Calu3 (cell line): ENCODE measurements at regions not wholly inside any gene's neighbourhood (a gene's known extent, or its start where the extent isn't known, plus 50 kb on each side); places are given as distances from the start of the nearest gene placed in this dataset.

Experiments
- BruUV-seq: library from RNA; stranded (reverse); fragments of 400-500 nt; replicated peaks from 2 replicates; lab custom pipeline; 2021; lab: Mats Ljungman, UMichigan
- CTCF ChIA-PET: fragments of 300-600 bp; sonication (Branson Sonifier 250); formaldehyde crosslinking; loops from one replicate; lab custom pipeline; 2022; ENCODE audit warnings: antibody characterized with exemption; lab: Charles Lee
- DNase-seq: peaks from one replicate; pipeline ENCODE4 v3.0.0; 2022
- H3K27ac Mint-ChIP-seq: one replicate; pipeline ENCODE4 v1.8.0; 2022; ENCODE audit warnings: mixed read lengths; ENCODE audit not compliant: unreplicated experiment
- H3K27me3 Mint-ChIP-seq: one replicate; pipeline ENCODE4 v1.8.0; 2022; ENCODE audit warnings: mixed read lengths; ENCODE audit not compliant: unreplicated experiment
- H3K36me3 Mint-ChIP-seq: one replicate; pipeline ENCODE4 v1.8.0; 2022; ENCODE audit warnings: mild to moderate bottlenecking, moderate library complexity, mixed read lengths; ENCODE audit not compliant: insufficient read depth, unreplicated experiment
- H3K4me1 Mint-ChIP-seq: one replicate; pipeline ENCODE4 v1.8.0; 2022; ENCODE audit warnings: mild to moderate bottlenecking, low read depth, mixed read lengths; ENCODE audit not compliant: unreplicated experiment
- H3K4me3 Mint-ChIP-seq: one replicate; pipeline ENCODE4 v1.8.0; 2022; ENCODE audit warnings: mild to moderate bottlenecking, low read depth, moderate library complexity, mixed read lengths; ENCODE audit not compliant: unreplicated experiment
- H3K9me3 Mint-ChIP-seq: one replicate; pipeline ENCODE4 v1.8.0; 2022; ENCODE audit warnings: low read depth, mixed read lengths; ENCODE audit not compliant: unreplicated experiment
- CTCF ChIP-seq: fragments of 200-600 bp; IDR thresholded peaks from one replicate; pipeline ENCODE4 v1.8.0; 2022; ENCODE audit warnings: antibody characterized with exemption; ENCODE audit not compliant: unreplicated experiment
- intact Hi-C: fragments of 100-400 bp; cut with micrococcal nuclease; formaldehyde crosslinking; loops from one replicate; pipeline ENCODE4 v1.10.0; 2022; ENCODE audit not compliant: unreplicated experiment

GRCh38 chr3:96416549-96417255 lies 397.7 kb upstream of the EPHA6 start:
- H3K9me3 Mint-ChIP-seq: no peaks in the 10 kb centered on the region
- H3K4me3 Mint-ChIP-seq: no peak overlapping the region
- no peak overlapping the region for H3K27ac Mint-ChIP-seq
- intact Hi-C loops: no loop called here
- CTCF ChIA-PET: no interaction called here
- no peak for TF ChIP-seq CTCF
- no peak for DNase-seq
- H3K36me3 Mint-ChIP-seq: no peaks in the 10 kb centered on the region
- H3K4me1 Mint-ChIP-seq: no peaks in the 10 kb centered on the region
- BruUV-seq: no TSS peak
- H3K27me3 Mint-ChIP-seq: no peaks in the 10 kb centered on the region

GRCh38 chr3:96428097-96428496 lies 386.3 kb upstream of the EPHA6 start:
- BruUV-seq: no TSS peak
- Mint-ChIP-seq H3K36me3 (no peaks in the 10 kb centered on the region), H3K4me3 (no peak overlapping the region), H3K27me3 (no peaks in the 10 kb centered on the region), H3K27ac (no peak overlapping the region), H3K9me3 (no peaks in the 10 kb centered on the region), H3K4me1 (no peaks in the 10 kb centered on the region)
- no peak for TF ChIP-seq CTCF
- intact Hi-C loops: no loop called here
- DNase-seq: no peak
- CTCF ChIA-PET: no interaction called here

GRCh38 chr3:96430079-96430478 lies 384.3 kb upstream of the EPHA6 start:
- H3K36me3 Mint-ChIP-seq: no peaks in the 10 kb centered on the region
- intact Hi-C loops: no loop called here
- TF ChIP-seq CTCF: no peak
- no peak overlapping the region for H3K27ac Mint-ChIP-seq
- H3K4me1 Mint-ChIP-seq: no peaks in the 10 kb centered on the region
- CTCF ChIA-PET: no interaction called here
- no TSS peak for BruUV-seq
- H3K9me3 Mint-ChIP-seq: no peaks in the 10 kb centered on the region
- no peak overlapping the region for H3K4me3 Mint-ChIP-seq
- DNase-seq: no peak
- H3K27me3 Mint-ChIP-seq: no peaks in the 10 kb centered on the region

GRCh38 chr3:96434651-96435050 lies 379.7 kb upstream of the EPHA6 start:
- intact Hi-C loops: no loop called here
- no TSS peak for BruUV-seq
- Mint-ChIP-seq H3K4me1 (no peaks in the 10 kb centered on the region), H3K4me3 (no peak overlapping the region), H3K36me3 (no peaks in the 10 kb centered on the region), H3K9me3 (no peaks in the 10 kb centered on the region), H3K27me3 (no peaks in the 10 kb centered on the region), H3K27ac (no peak overlapping the region)
- no peak for DNase-seq
- CTCF ChIA-PET: no interaction called here
- TF ChIP-seq CTCF: no peak
